ENCODE measurements at regions not wholly inside any gene's neighbourhood (a gene's known extent, or its start where the extent isn't known, plus 50 kb on each side); places are given as distances from the start of the nearest gene placed in this dataset.

- ChIA-PET CTCF (no interaction called here), POLR2A (no interaction called here)
- H3K4me3 ChIP-seq (ENCODE audit: low read depth, low read length), result no peak overlapping the region
- H3K4me1 ChIP-seq (ENCODE audit: control insufficient read depth, insufficient read depth, low read length), result no peaks in the 10 kb centered on the region
- TF ChIP-seq ZNF654 (tag by site-specific recombination; IDR thresholded peaks at IDR 0.05; ENCODE audit: low read depth) (no peak), KLF16 (tag by site-specific recombination; IDR thresholded peaks at IDR 0.05) (no peak), ZSCAN16 (tag by site-specific recombination; IDR thresholded peaks at IDR 0.05) (no peak), ZNF24 (tag by site-specific recombination; IDR thresholded peaks at IDR 0.05) (no peak), ZFHX2 (tag by site-specific recombination; conservative IDR thresholded peaks at IDR 0.05) (no peak), ZNF2 (tag by site-specific recombination; IDR thresholded peaks at IDR 0.05) (no peak), ZNF510 (tag by site-specific recombination; IDR thresholded peaks at IDR 0.05; ENCODE audit: insufficient replicate concordance) (no peak), PRDM10 (tag by site-specific recombination; IDR thresholded peaks at IDR 0.05) (peak; percentile 51), ZBTB1 (tag by site-specific recombination; IDR thresholded peaks at IDR 0.05) (no peak)
- H3K9me3 ChIP-seq (ENCODE audit: control insufficient read depth, insufficient read depth, low read depth, low read length), result no peaks in the 10 kb centered on the region
- H3K27ac ChIP-seq (ENCODE audit: extremely low read depth, low read depth, low read length), result no peak overlapping the region
- H3K36me3 ChIP-seq (ENCODE audit: control insufficient read depth in 2 of 2, insufficient read depth in 1 of 2, low read length in 2 of 2), result no peaks in the 10 kb centered on the region
These were observed 213.4 kb upstream of the NUDT4 start for GRCh38 chr12:93164103-93164880.

GRCh38 chr12:93165384-93165932, 212.3 kb upstream of the NUDT4 start:
- no peaks in the 10 kb centered on the region for H3K36me3 ChIP-seq (ENCODE audit: control insufficient read depth in 2 of 2, insufficient read depth in 1 of 2, low read length in 2 of 2)
- H3K27ac ChIP-seq (ENCODE audit: extremely low read depth, low read depth, low read length), result no peak overlapping the region
- H3K4me1 ChIP-seq (ENCODE audit: control insufficient read depth, insufficient read depth, low read length), result no peaks in the 10 kb centered on the region
- ChIA-PET CTCF (no interaction called here), POLR2A (interaction anchor here (0.7 kb wide), 1 partner anchor 178 kb away, joined by 4 read pairs; no protein-coding TSS in a partner anchor)
- no peak overlapping the region for H3K4me3 ChIP-seq (ENCODE audit: low read depth, low read length)
- no peaks in the 10 kb centered on the region for H3K9me3 ChIP-seq (ENCODE audit: control insufficient read depth, insufficient read depth, low read depth, low read length)
- TF ChIP-seq ZNF521 (tag by site-specific recombination; IDR thresholded peaks at IDR 0.05) (no peak), KLF16 (tag by site-specific recombination; IDR thresholded peaks at IDR 0.05) (no peak), ZNF510 (tag by site-specific recombination; IDR thresholded peaks at IDR 0.05; ENCODE audit: insufficient replicate concordance) (no peak), ZBTB48 (tag by site-specific recombination; IDR thresholded peaks at IDR 0.05) (no peak), SETDB1 (IDR thresholded peaks at IDR 0.05; ENCODE audit: insufficient read length, low read length) (no peak), KLF7 (tag by site-specific recombination; IDR thresholded peaks at IDR 0.05; ENCODE audit: borderline replicate concordance) (no peak), TRIM28 (IDR thresholded peaks at IDR 0.05; ENCODE audit: borderline replicate concordance, low read length) (no peak), ZNF302 (tag by site-specific recombination; IDR thresholded peaks at IDR 0.05; ENCODE audit: low read depth) (no peak), ZNF561 (tag by site-specific recombination; IDR thresholded peaks at IDR 0.05; ENCODE audit: borderline replicate concordance) (no peak), PRDM2 (tag by site-specific recombination; IDR thresholded peaks at IDR 0.05; ENCODE audit: borderline replicate concordance) (no peak), BCL11B (tag by site-specific recombination; IDR thresholded peaks at IDR 0.05; ENCODE audit: low read depth) (no peak), ZNF580 (tag by site-specific recombination; IDR thresholded peaks at IDR 0.05) (no peak), ZNF701 (tag by site-specific recombination; IDR thresholded peaks at IDR 0.05) (no peak)

All from HEK293 (cell line).